ENCODE measurements at regions not wholly inside any gene's neighbourhood (a gene's known extent, or its start where the extent isn't known, plus 50 kb on each side); places are given as distances from the start of the nearest gene placed in this dataset.
"Not testable (repeated sequence)": the region's sequence is repeated elsewhere in the genome, so short reads cannot be mapped to it uniquely, and the experiment has no call there.

- no peak for DNase-seq (ENCODE audit: low spot score)
- in situ Hi-C loops (cut with HindIII; ENCODE audit: low sequenced_read_pairs), result no loop called here
Observed at GRCh38 chr7:1352656-1353271, 106.5 kb downstream of the MICALL2 start.

GRCh38 chr7:1354661-1355567 lies 104.4 kb downstream of the MICALL2 start:
- in situ Hi-C loops (cut with HindIII; ENCODE audit: low sequenced_read_pairs), result no loop called here
- no peak for DNase-seq (ENCODE audit: low spot score)

- in situ Hi-C loops (cut with HindIII; ENCODE audit: low sequenced_read_pairs), result no loop called here
- DNase-seq (ENCODE audit: low spot score), result no peak
Observed at GRCh38 chr7:1355568-1356340, 103.5 kb downstream of the MICALL2 start.

- in situ Hi-C loops (cut with HindIII; ENCODE audit: low sequenced_read_pairs); DNase-seq (ENCODE audit: low spot score): not testable (repeated sequence)
Observed at GRCh38 chr7:1356853-1357252, 102.4 kb downstream of the MICALL2 start.

GRCh38 chr7:1357260-1357600 lies 102.0 kb downstream of the MICALL2 start:
- DNase-seq (ENCODE audit: low spot score); in situ Hi-C loops (cut with HindIII; ENCODE audit: low sequenced_read_pairs): not testable (repeated sequence)

- DNase-seq (ENCODE audit: low spot score), result no peak
- in situ Hi-C loops (cut with HindIII; ENCODE audit: low sequenced_read_pairs), result no loop called here
Observed at GRCh38 chr7:1357601-1358271, 101.5 kb downstream of the MICALL2 start.

- DNase-seq (ENCODE audit: low spot score), result no peak
- in situ Hi-C loops (cut with HindIII; ENCODE audit: low sequenced_read_pairs), result no loop called here
Observed at GRCh38 chr7:1358376-1359050, 100.8 kb downstream of the MICALL2 start.

GRCh38 chr7:1359051-1359400 lies 100.2 kb downstream of the MICALL2 start:
- no peak for DNase-seq (ENCODE audit: low spot score)

GRCh38 chr7:1359681-1360485 lies 99.4 kb downstream of the MICALL2 start:
- DNase-seq (ENCODE audit: low spot score), result no peak
- in situ Hi-C loops (cut with HindIII; ENCODE audit: low sequenced_read_pairs), result no loop called here

More at GRCh38 chr7:1359051-1359400, 100.2 kb downstream of the MICALL2 start:
- in situ Hi-C loops (cut with HindIII; ENCODE audit: low sequenced_read_pairs), result no loop called here

- no peak for DNase-seq (ENCODE audit: low spot score)
- in situ Hi-C loops (cut with HindIII; ENCODE audit: low sequenced_read_pairs), result no loop called here
Observed at GRCh38 chr7:1360521-1360971, 98.7 kb downstream of the MICALL2 start.

- no peak for DNase-seq (ENCODE audit: low spot score)
- in situ Hi-C loops (cut with HindIII; ENCODE audit: low sequenced_read_pairs), result no loop called here
Observed at GRCh38 chr7:1361016-1361755, 98.1 kb downstream of the MICALL2 start.

GRCh38 chr7:1361756-1362125 lies 97.5 kb downstream of the MICALL2 start:
- in situ Hi-C loops (cut with HindIII; ENCODE audit: low sequenced_read_pairs), result no loop called here
- no peak for DNase-seq (ENCODE audit: low spot score)

GRCh38 chr7:1362301-1362700 lies 97.0 kb downstream of the MICALL2 start:
- in situ Hi-C loops (cut with HindIII; ENCODE audit: low sequenced_read_pairs), result no loop called here
- no peak for DNase-seq (ENCODE audit: low spot score)

GRCh38 chr7:1364068-1364905 lies 95.0 kb downstream of the MICALL2 start:
- DNase-seq (ENCODE audit: low spot score), result no peak
- in situ Hi-C loops (cut with HindIII; ENCODE audit: low sequenced_read_pairs), result no loop called here

GRCh38 chr7:1364906-1365570 lies 94.2 kb downstream of the MICALL2 start:
- DNase-seq (ENCODE audit: low spot score), result no peak
- in situ Hi-C loops (cut with HindIII; ENCODE audit: low sequenced_read_pairs), result no loop called here

GRCh38 chr7:1365846-1366245 lies 93.4 kb downstream of the MICALL2 start:
- DNase-seq (ENCODE audit: low spot score), result no peak
- in situ Hi-C loops (cut with HindIII; ENCODE audit: low sequenced_read_pairs), result no loop called here
